HepG2 (cell line): ENCODE measurements at regions not wholly inside any gene's neighbourhood (a gene's known extent, or its start where the extent isn't known, plus 50 kb on each side); places are given as distances from the start of the nearest gene placed in this dataset.

Experiments
- ARNT2 ChIP-seq: sonication (generic); formaldehyde crosslinking; IDR thresholded peaks from 2 replicates; pipeline ENCODE4 v1.8.0; 2022; ENCODE audit warnings: mild to moderate bottlenecking, low read depth, missing genetic modification reagents, moderate library complexity
- ASH2L ChIP-seq: fragments of 300-600, 200-600 bp; sonication (generic); IDR thresholded peaks from 2 replicates; pipeline ENCODE4 v1.7.0; 2017; ENCODE audit warnings: low read depth, mild to moderate bottlenecking, moderate library complexity, mixed read lengths, low read length; ENCODE audit not compliant: insufficient read length
- CREB1 ChIP-seq, 2 experiments: fragments of 450-650 bp in 1 of 2; IDR thresholded peaks; 2 replicates each; pipeline ENCODE4 v1.6.1; 2016 to 2017; ENCODE audit warnings: control low read depth in 1 of 2, mild to moderate bottlenecking in 1 of 2, missing compliant biosample characterization in 1 of 2, missing genetic modification characterization in 1 of 2
- DPF2 ChIP-seq: sonication (generic); formaldehyde crosslinking; IDR thresholded peaks from 2 replicates; pipeline ENCODE4 v1.4.0; 2020; ENCODE audit warnings: mild to moderate bottlenecking, low read depth, missing genetic modification reagents, borderline replicate concordance
- FOXC1 ChIP-seq: sonication (generic); formaldehyde crosslinking; IDR thresholded peaks from 2 replicates; pipeline ENCODE4 v1.8.0; 2022; ENCODE audit warnings: mild to moderate bottlenecking, missing genetic modification reagents, borderline replicate concordance
- HMG20A ChIP-seq: IDR thresholded peaks from 2 replicates; pipeline ENCODE4 v1.6.1; 2016; ENCODE audit warnings: borderline replicate concordance
- IRF9 ChIP-seq: sonication (generic); formaldehyde crosslinking; IDR thresholded peaks from 2 replicates; pipeline ENCODE4 v1.8.0; 2022; ENCODE audit warnings: missing genetic modification reagents, mild to moderate bottlenecking, borderline replicate concordance
- JUN ChIP-seq: sonication (generic); formaldehyde crosslinking; IDR thresholded peaks from 2 replicates; pipeline ENCODE4 v1.4.0; 2020; ENCODE audit warnings: mild to moderate bottlenecking, missing genetic modification reagents
- KLF13 ChIP-seq: sonication (generic); formaldehyde crosslinking; IDR thresholded peaks from 2 replicates; pipeline ENCODE4 v1.4.0; 2020; ENCODE audit warnings: mild to moderate bottlenecking, missing genetic modification reagents
- LCORL ChIP-seq, 2 experiments: fragments of 450-650 bp in 1 of 2; sonication (generic) in 1 of 2; formaldehyde crosslinking in 1 of 2; IDR thresholded peaks; 2 replicates each; pipeline versions ENCODE4 v1.5.0 to v1.6.1; 2017 to 2020; ENCODE audit warnings: antibody characterized with exemption in 1 of 2, missing genetic modification reagents in 1 of 2
- MXD1 ChIP-seq: sonication (generic); formaldehyde crosslinking; IDR thresholded peaks from 2 replicates; pipeline ENCODE4 v1.4.0; 2020; ENCODE audit warnings: mild to moderate bottlenecking, missing genetic modification reagents
- NFE2L1 ChIP-seq: sonication (generic); formaldehyde crosslinking; IDR thresholded peaks from 2 replicates; pipeline ENCODE4 v1.4.0; 2020; ENCODE audit warnings: missing genetic modification reagents, mild to moderate bottlenecking, borderline replicate concordance
- NR2F1 ChIP-seq, 2 experiments: fragments of 450-650 bp in 1 of 2; formaldehyde crosslinking in 1 of 2; IDR thresholded peaks; 2 replicates each; pipeline versions ENCODE4 v1.5.0 to v1.6.1; 2016 to 2020; ENCODE audit warnings: mild to moderate bottlenecking in 1 of 2, missing compliant biosample characterization in 1 of 2, missing genetic modification reagents in 1 of 2, moderate library complexity in 1 of 2
- PRDM15 ChIP-seq: sonication (generic); formaldehyde crosslinking; IDR thresholded peaks from 2 replicates; pipeline ENCODE4 v1.4.0; 2020; ENCODE audit warnings: missing genetic modification reagents
- SOX5 ChIP-seq: IDR thresholded peaks from 2 replicates; pipeline ENCODE4 v1.6.1; 2016; ENCODE audit warnings: borderline replicate concordance
- SRF ChIP-seq: IDR thresholded peaks from 2 replicates; pipeline ENCODE4 v1.6.1; 2011; ENCODE audit warnings: mild to moderate bottlenecking, low read depth, low read length, moderate library complexity
- TCF7 ChIP-seq: sonication (generic); IDR thresholded peaks from 2 replicates; pipeline ENCODE4 v1.6.1; 2016; ENCODE audit warnings: antibody characterized with exemption, low read depth
- TFDP1 ChIP-seq: IDR thresholded peaks from 2 replicates; pipeline ENCODE4 v1.6.1; 2016; ENCODE audit warnings: missing compliant biosample characterization, missing genetic modification reagents, borderline replicate concordance
- ZMYM2 ChIP-seq: sonication (generic); formaldehyde crosslinking; IDR thresholded peaks from 2 replicates; pipeline ENCODE4 v1.8.0; 2022; ENCODE audit warnings: mild to moderate bottlenecking, missing genetic modification reagents
- ZNF746 ChIP-seq: sonication (generic); formaldehyde crosslinking; IDR thresholded peaks from 2 replicates; pipeline ENCODE4 v1.8.0; 2022; ENCODE audit warnings: mild to moderate bottlenecking, missing genetic modification reagents
- ZNF761 ChIP-seq: sonication (generic); formaldehyde crosslinking; conservative IDR thresholded peaks from 2 replicates; pipeline ENCODE4 v1.4.0; 2020; ENCODE audit warnings: mild to moderate bottlenecking, missing genetic modification reagents
- ZNF773 ChIP-seq: sonication (generic); formaldehyde crosslinking; IDR thresholded peaks from 2 replicates; pipeline ENCODE4 v1.4.0; 2020; ENCODE audit warnings: missing genetic modification reagents, borderline replicate concordance

- TF ChIP-seq PRDM15: peak; percentile 78
- TF ChIP-seq TCF7: peak; percentile 77
- TF ChIP-seq ZNF746: 0 out of 2 replicates have a peak, but pooled peaks have one; percentile 43
- TF ChIP-seq ZMYM2: peak; percentile 75
- peak; percentile 64 for TF ChIP-seq LCORL (IDR thresholded peaks at IDR 0.05)
- peak; percentile 74 for TF ChIP-seq LCORL (CRISPR knock-in tag; IDR thresholded peaks at IDR 0.05)
- TF ChIP-seq TFDP1 (CRISPR knock-in tag): peak; percentile 65; the same call in 1 of the 2 replicates
- TF ChIP-seq JUN: 0 out of 2 replicates have a peak, but pooled peaks have one; percentile 57
- TF ChIP-seq ARNT2: 0 out of 2 replicates have a peak, but pooled peaks have one; percentile 37
- TF ChIP-seq KLF13 (CRISPR knock-in tag): no peak
- TF ChIP-seq MXD1 (CRISPR knock-in tag): no peak
- peak; percentile 92 for TF ChIP-seq DPF2 (CRISPR knock-in tag)
- TF ChIP-seq ZNF761 (CRISPR knock-in tag): peak; percentile 58; the same call in 1 of the 2 replicates
- no peak for TF ChIP-seq CREB1 (IDR thresholded peaks at IDR 0.05)
- TF ChIP-seq CREB1 (CRISPR knock-in tag; IDR thresholded peaks at IDR 0.05): peak; percentile 70
- peak; percentile 97 to 98 for TF ChIP-seq NR2F1 (CRISPR knock-in tag; IDR thresholded peaks at IDR 0.05)
- TF ChIP-seq HMG20A: peak; percentile 95
- peak; percentile 70 for TF ChIP-seq ASH2L
- no peak for TF ChIP-seq IRF9 (CRISPR knock-in tag)
- peak; percentile 93 for TF ChIP-seq SOX5 (CRISPR knock-in tag)
- TF ChIP-seq NFE2L1 (CRISPR knock-in tag): no peak
- TF ChIP-seq SRF: no peak
- no peak for TF ChIP-seq ZNF773 (CRISPR knock-in tag)
- no peak for TF ChIP-seq FOXC1 (CRISPR knock-in tag)
Measured at GRCh38 chr3:67296039-67296892, 298.2 kb downstream of the KBTBD8 start (continued).
